Common myeloid progenitor, CD34-positive (primary cell): ENCODE measurements at regions not wholly inside any gene's neighbourhood (a gene's known extent, or its start where the extent isn't known, plus 50 kb on each side); places are given as distances from the start of the nearest gene placed in this dataset.

Source experiments
- CTCF ChIA-PET: fragments of 350-600 bp; sonication (Branson Sonifier 250); formaldehyde crosslinking; loops from one replicate; lab custom pipeline; 2021; ENCODE audit warnings: antibody characterized with exemption; lab: Charles Lee
- POLR2A ChIA-PET: fragments of 350-600 bp; sonication (Branson Sonifier 250); formaldehyde crosslinking; loops from one replicate; lab custom pipeline; 2021; ENCODE audit warnings: antibody characterized with exemption; lab: Charles Lee
- DNase-seq, 3 donors: peaks; one replicate each; pipeline versions ENCODE4 v3.0.0 to v3.0.0-alpha.2; 2013
- H3K27ac ChIP-seq, 2 experiments: 1 replicate in 1 of 2; 2 replicates in 1 of 2; pipeline ENCODE4 v1.7.0; 2013; ENCODE audit warnings: inconsistent platforms in 2 of 2, low read length in 2 of 2, mild to moderate bottlenecking in 2 of 2, low read depth in 1 of 2, moderate library complexity in 1 of 2; ENCODE audit not compliant: severe bottlenecking in 2 of 2, insufficient read depth in 1 of 2, poor library complexity in 1 of 2
- H3K27me3 ChIP-seq, 5 experiments: replicated peaks in 2 of 5; 1 replicate in 3 of 5; 2 replicates in 2 of 5; pipeline versions ENCODE4 v1.6.1 to v1.7.0; 2013; ENCODE audit warnings: low read length in 4 of 5, mild to moderate bottlenecking in 2 of 5, moderate library complexity in 2 of 5, inconsistent platforms in 1 of 5; ENCODE audit not compliant: insufficient read depth in 5 of 5, control insufficient read depth in 4 of 5
- H3K36me3 ChIP-seq, 4 experiments: 1 replicate in 2 of 4; 2 replicates in 2 of 4; pipeline versions ENCODE4 v1.6.1 to v1.7.0; 2013; ENCODE audit warnings: low read length in 3 of 4, control low read depth in 1 of 4, mild to moderate bottlenecking in 1 of 4; ENCODE audit not compliant: control insufficient read depth in 4 of 4, insufficient read depth in 4 of 4
- H3K4me1 ChIP-seq, 4 experiments: 1 replicate in 3 of 4; 2 replicates in 1 of 4; pipeline versions ENCODE4 v1.6.1 to v1.7.1; 2013; ENCODE audit warnings: low read length in 3 of 4, mild to moderate bottlenecking in 3 of 4, control low read depth in 1 of 4, inconsistent platforms in 1 of 4, moderate library complexity in 1 of 4; ENCODE audit not compliant: control insufficient read depth in 4 of 4, insufficient read depth in 4 of 4; ENCODE audit errors: control extremely low read depth in 1 of 4
- H3K4me3 ChIP-seq, 7 experiments: 1 replicate in 4 of 7; 2 replicates in 3 of 7; pipeline versions ENCODE4 v1.5.1 to v1.7.0; 2013; ENCODE audit warnings: mild to moderate bottlenecking in 7 of 7, low read length in 6 of 7, moderate library complexity in 6 of 7, inconsistent platforms in 2 of 7, low read depth in 2 of 7, control low read depth in 1 of 7; ENCODE audit not compliant: insufficient read depth in 4 of 7, control insufficient read depth in 1 of 7; ENCODE audit errors: extremely low read depth in 1 of 7
- H3K9me3 ChIP-seq, 5 experiments: 1 replicate in 4 of 5; 2 replicates in 1 of 5; pipeline versions ENCODE4 v1.6.1 to v1.7.1; 2013; ENCODE audit warnings: low read length in 4 of 5, mild to moderate bottlenecking in 2 of 5, inconsistent platforms in 1 of 5, low read depth in 1 of 5, moderate library complexity in 1 of 5; ENCODE audit not compliant: control insufficient read depth in 4 of 5, insufficient read depth in 2 of 5; ENCODE audit errors: control extremely low read depth in 1 of 5
- WGBS: methylation state at CpG from one replicate; pipeline ENCODE4 v1.1.5; 2013; ENCODE audit not compliant: insufficient coverage; 5-methylcytosine and 5-hydroxymethylcytosine counted together

DNA sequence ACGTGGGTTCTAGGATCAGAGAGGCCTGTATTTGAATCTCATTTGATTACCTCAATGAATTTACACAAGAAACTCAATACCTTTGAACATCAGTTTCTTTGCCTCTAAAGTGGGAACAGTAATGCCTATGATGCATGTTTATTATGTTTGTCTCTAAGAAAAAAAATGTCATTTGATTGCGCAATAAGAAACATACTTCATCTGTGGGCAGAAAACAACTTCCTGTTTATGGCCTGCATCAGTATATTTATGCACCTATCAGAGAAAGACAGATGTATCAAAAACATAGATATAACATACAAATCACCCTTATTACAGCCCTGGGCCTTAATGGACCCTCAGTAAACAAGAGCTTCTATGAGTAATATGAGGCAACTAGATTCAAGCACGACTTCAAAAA is 516.4 kb upstream of the ARID1B start:
- H3K27me3 ChIP-seq: no peaks in the 10 kb centered on the region
- ChIA-PET POLR2A (no interaction called here), CTCF (interaction anchor here (1.4 kb wide), 1 partner anchor 19 kb away, joined by 5 read pairs; no protein-coding TSS in a partner anchor)
- H3K36me3 ChIP-seq: peaks cover 4 to 25% (median 7%) of the 10 kb centered on the region in 4 experiments
- no peak overlapping the region for H3K4me3 ChIP-seq
- 97% methylated on average over 3 of the region's 3 CpGs for WGBS
- peaks cover 0 to 12% (median 2%) of the 10 kb centered on the region in 5 experiments for H3K9me3 ChIP-seq
- DNase-seq: peak in 2 of 3 donors; percentile 43 to 55
- H3K27ac ChIP-seq: no peak overlapping the region
- peaks cover 2 to 8% (median 4%) of the 10 kb centered on the region in 4 experiments for H3K4me1 ChIP-seq

DNA sequence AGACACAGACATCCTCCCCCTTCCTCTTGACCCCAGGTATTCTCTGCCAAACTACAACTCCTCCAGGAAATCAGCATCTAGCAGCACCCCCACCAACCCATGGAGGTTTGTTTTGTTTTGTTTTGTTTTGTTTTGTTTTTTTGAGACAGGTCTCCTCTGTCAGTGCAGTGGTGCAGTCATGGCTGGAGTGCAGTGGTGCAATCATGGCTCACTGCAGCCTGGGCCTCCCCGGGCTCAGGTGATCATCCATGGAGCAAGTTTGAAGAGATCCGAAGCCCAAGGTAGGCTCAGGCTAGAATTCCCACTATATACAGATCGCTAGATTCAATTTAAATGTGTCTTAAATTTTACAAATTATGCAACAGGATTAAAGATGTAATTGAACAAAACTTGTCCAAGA is 518.2 kb upstream of the ARID1B start:
- Histone ChIP-seq H3K27ac (no peak overlapping the region), H3K4me3 (no peak overlapping the region), H3K36me3 (peaks cover 0 to 14% (median 2%) of the 10 kb centered on the region in 4 experiments), H3K27me3 (no peaks in the 10 kb centered on the region), H3K4me1 (peaks cover 3 to 25% (median 11%) of the 10 kb centered on the region in 4 experiments), H3K9me3 (peaks cover 0 to 2% (median 0%) of the 10 kb centered on the region in 5 experiments)
- ChIA-PET CTCF (no interaction called here), POLR2A (no interaction called here)
- 100% methylated on average over 1 of the region's 3 CpGs for WGBS
- DNase-seq: no peak

DNA sequence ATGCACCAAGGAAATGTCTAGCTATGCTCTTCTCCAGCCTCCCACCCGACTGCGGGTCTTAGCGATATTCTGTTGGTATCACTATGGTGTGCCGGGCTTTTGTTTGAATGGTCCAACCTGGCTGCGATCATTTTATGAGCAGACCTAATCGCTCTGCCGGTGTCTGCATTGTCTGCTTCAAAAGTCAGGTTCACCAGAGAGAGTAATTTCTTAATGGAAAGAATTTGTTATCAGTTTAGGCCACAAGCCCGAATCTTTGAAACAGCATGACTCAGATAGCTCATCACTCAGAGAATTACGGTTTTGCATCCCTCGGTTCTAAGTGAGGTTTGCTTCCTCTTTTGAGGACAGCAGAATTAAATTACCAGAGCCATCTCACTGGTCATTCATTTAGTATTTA is 521.0 kb upstream of the ARID1B start:
- Histone ChIP-seq H3K27me3 (no peaks in the 10 kb centered on the region), H3K4me1 (peaks cover 3 to 31% (median 15%) of the 10 kb centered on the region in 4 experiments), H3K4me3 (no peak overlapping the region), H3K36me3 (peaks cover 0 to 19% (median 3%) of the 10 kb centered on the region in 4 experiments), H3K27ac (no peak overlapping the region), H3K9me3 (peaks cover 0 to 2% (median 0%) of the 10 kb centered on the region in 5 experiments)
- CTCF ChIA-PET: interaction anchor here (1.2 kb wide), 1 partner anchor 24 kb away, joined by 3 read pairs; no protein-coding TSS in a partner anchor
- 53% methylated on average over 8 of the region's 10 CpGs for WGBS
- POLR2A ChIA-PET: no interaction called here
- DNase-seq: peak; percentile 69 to 95 (median 92)

DNA sequence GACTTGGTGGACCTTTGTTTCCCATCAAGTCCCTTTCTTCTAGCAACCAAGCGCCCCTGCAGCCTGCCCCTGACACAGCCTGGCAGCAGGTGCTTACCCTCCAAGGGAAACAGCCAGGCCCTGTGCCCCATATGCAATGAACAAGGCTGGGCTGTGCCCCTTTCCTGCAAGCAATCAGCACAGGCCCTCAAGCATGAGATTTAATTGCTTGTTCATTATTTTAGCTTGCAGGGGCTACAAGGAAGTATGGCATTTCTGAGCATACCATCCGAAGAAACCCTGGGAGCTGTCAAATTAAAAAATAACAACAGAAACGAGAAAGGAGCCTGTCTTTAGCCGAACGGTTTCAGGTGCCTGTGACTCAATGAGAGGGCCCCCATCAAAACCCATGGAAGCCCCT is 522.9 kb upstream of the ARID1B start:
- ChIA-PET POLR2A (no interaction called here), CTCF (no interaction called here)
- WGBS: 96% methylated on average over 5 of the region's 5 CpGs
- no peak overlapping the region for H3K27ac ChIP-seq
- H3K4me1 ChIP-seq: peaks cover 3 to 31% (median 15%) of the 10 kb centered on the region in 4 experiments
- H3K36me3 ChIP-seq: peaks cover 0 to 15% (median 2%) of the 10 kb centered on the region in 4 experiments
- H3K9me3 ChIP-seq: peaks cover 0 to 2% (median 0%) of the 10 kb centered on the region in 5 experiments
- no peaks in the 10 kb centered on the region for H3K27me3 ChIP-seq
- no peak overlapping the region for H3K4me3 ChIP-seq
- no peak for DNase-seq

DNA sequence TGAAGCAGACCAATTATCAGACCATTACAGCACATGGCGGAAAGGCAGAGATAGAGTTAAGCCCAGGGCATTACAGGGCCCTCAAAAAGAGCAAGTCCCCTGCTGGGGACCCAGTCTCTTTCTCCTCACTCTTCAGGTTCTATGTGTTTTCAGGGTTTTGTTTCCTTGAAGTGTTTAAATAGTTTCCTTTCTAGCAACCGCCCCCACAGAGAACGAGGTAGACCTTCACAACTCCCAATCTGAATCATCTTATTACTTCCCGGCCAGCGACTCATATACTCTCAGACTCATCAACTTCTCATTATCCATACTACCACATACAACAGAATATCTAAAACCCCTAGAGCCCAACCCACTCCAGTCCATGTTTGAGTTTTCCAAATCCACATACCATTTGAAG is 526.6 kb upstream of the ARID1B start:
- Histone ChIP-seq H3K27ac (no peak overlapping the region), H3K27me3 (no peaks in the 10 kb centered on the region), H3K4me3 (no peak overlapping the region), H3K36me3 (peaks cover 0 to 17% (median 6%) of the 10 kb centered on the region in 4 experiments), H3K9me3 (no peaks in the 10 kb centered on the region), H3K4me1 (peaks cover 0 to 22% (median 10%) of the 10 kb centered on the region in 4 experiments)
- ChIA-PET POLR2A (no interaction called here), CTCF (no interaction called here)
- DNase-seq: no peak
- 95% methylated on average over 5 of the region's 5 CpGs for WGBS

DNA sequence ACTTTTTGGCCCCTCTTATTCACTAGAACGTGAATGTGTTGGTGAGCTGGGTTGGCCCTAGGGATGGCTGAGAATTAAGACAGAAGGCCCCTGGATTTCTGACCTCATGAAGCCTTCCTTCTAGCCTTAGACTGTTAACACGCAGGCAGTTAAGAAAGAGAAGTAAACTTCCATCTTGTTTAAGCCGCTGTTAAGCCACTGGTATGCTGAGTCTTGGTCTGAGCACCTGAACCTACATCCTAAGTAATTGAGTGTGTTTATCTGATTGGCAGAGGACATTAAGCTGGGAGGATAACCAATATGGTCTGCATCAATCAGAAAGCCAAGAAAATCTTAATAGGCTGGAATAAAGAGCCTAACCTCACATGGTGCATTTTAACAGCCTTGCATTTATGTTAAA is 535.0 kb upstream of the ARID1B start:
- peaks cover 0 to 2% (median 0%) of the 10 kb centered on the region in 4 experiments for H3K4me1 ChIP-seq
- no peak overlapping the region for H3K27ac ChIP-seq
- peaks cover 0 to 14% (median 8%) of the 10 kb centered on the region in 4 experiments for H3K36me3 ChIP-seq
- WGBS: 100% methylated on average over 3 of the region's 3 CpGs
- H3K9me3 ChIP-seq: no peaks in the 10 kb centered on the region
- CTCF ChIA-PET: interaction anchor here (0.8 to 1.2 kb wide), 2 partner anchors 11 to 74 kb away, joined by 3 read pairs; no protein-coding TSS in a partner anchor
- H3K27me3 ChIP-seq: no peaks in the 10 kb centered on the region
- POLR2A ChIA-PET: interaction anchor here (1.4 kb wide), 1 partner anchor 12 kb away, joined by 5 read pairs; no protein-coding TSS in a partner anchor
- no peak overlapping the region for H3K4me3 ChIP-seq
- DNase-seq: no peak

DNA sequence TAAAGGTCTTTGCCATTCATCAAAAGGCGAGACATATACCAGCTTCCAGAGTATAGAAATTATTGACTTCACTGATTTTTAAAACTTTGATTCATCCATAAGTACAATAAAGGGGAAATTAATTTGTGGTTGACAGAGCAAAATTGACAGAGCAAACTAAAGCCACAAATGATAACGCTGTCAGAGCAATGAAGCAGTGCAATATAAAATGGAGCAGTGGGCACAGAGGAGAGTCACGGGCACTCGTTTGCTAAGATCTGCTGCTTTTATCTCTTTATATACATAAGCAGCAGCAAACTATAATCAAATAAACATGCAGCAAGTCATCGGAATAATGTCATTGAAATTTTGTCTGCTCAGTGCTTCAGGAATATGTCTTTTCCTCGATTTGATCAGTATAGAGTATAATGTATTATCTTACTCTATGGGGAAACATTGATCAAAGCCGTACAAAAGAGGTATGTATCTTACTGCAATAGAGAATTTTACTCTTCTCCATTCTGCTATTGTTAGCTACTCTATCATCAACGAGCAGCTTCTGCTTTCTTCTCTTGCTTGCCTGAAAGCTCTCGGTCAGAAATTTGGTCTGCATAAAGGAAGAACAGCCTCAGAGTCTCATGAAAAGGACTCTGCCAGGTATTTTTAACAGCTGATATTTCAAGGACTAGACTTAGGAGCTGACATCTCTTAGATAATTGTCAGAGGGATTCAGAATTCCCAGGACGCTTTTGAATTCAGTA is 546.0 kb upstream of the ARID1B start:
- 18% methylated on average over 4 of the region's 10 CpGs for WGBS
- H3K27me3 ChIP-seq: no peaks in the 10 kb centered on the region

More for the DNA sequence above, 546.0 kb upstream of the ARID1B start:
- peak overlapping the region in 4 of 7 experiments; percentile 4 to 52 (median 16) for H3K4me3 ChIP-seq
- H3K27ac ChIP-seq: no peak overlapping the region
- H3K36me3 ChIP-seq: peaks cover 0 to 12% (median 5%) of the 10 kb centered on the region in 4 experiments
- peak; percentile 9 to 69 (median 58) for DNase-seq
- H3K4me1 ChIP-seq: peaks cover 6 to 14% (median 8%) of the 10 kb centered on the region in 4 experiments
- CTCF ChIA-PET: interaction anchor here (0.9 to 1.5 kb wide), 2 partner anchors 11 to 70 kb away, joined by 3 to 4 read pairs; no protein-coding TSS in a partner anchor
- H3K9me3 ChIP-seq: peaks cover 0 to 6% (median 0%) of the 10 kb centered on the region in 5 experiments
- POLR2A ChIA-PET: interaction anchor here (1.1 kb wide), 1 partner anchor 10 kb away, joined by 5 read pairs; no protein-coding TSS in a partner anchor
